22Rv1 (cell line): ENCODE measurements at regions not wholly inside any gene's neighbourhood (a gene's known extent, or its start where the extent isn't known, plus 50 kb on each side); places are given as distances from the start of the nearest gene placed in this dataset.

Experiments
- CTCF ChIP-seq: fragments of 450-650 bp; IDR thresholded peaks from 2 replicates; pipeline ENCODE4 v1.5.1; 2017; ENCODE audit warnings: mild to moderate bottlenecking
- ZFX ChIP-seq: fragments of 450-650 bp; IDR thresholded peaks from 2 replicates; pipeline ENCODE4 v1.6.1; 2017; ENCODE audit warnings: antibody characterized with exemption, borderline replicate concordance

GRCh38 chr17:51355441-51356410 is 95.4 kb downstream of the UTP18 start:
- no peak for TF ChIP-seq CTCF
- no peak for TF ChIP-seq ZFX
